ENCODE measurements at regions not wholly inside any gene's neighbourhood (a gene's known extent, or its start where the extent isn't known, plus 50 kb on each side); places are given as distances from the start of the nearest gene placed in this dataset.
"Not testable (repeated sequence)": the region's sequence is repeated elsewhere in the genome, so short reads cannot be mapped to it uniquely, and the experiment has no call there.

DNA sequence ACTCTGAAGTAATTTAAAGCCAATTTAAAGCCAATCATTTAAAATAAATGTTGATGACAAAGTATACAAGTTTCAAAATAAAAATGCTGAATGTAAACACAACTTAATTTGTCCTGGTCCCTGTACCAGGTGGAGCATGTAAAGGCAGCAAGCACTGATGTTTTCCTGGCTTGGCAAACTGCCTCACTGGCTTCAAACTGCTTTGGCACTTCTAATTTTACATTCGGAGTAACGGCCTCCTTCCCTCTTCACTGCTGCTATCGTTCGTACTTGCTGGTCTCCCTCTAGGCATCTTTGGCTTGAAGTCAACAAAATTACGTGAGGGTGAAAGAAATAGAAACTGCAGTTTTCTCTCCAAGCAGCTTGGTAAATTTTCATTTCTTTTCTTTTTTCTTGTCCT, 287.9 kb downstream of the LTN1 start:
- DNase-seq (ENCODE audit: low read depth in 2 of 2) = no peak

DNA sequence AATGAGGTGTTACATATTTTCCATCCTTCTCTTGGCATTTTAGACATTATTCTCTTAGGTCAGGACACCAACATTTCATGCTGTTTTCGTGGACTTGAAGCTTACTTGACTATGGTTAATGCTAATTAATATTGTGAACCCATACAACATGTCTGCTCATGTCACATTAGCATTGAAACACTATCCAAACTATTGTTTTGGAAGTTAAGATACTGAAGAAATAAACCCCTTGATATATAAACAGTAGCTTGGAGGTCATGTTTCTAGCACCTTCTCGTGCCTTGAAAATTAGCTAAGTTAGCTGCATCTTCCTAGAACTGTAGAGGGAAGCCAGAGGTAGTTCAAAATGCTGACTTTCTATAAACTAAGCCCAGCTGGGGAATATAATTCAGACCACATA, 288.8 kb downstream of the LTN1 start:
- DNase-seq (ENCODE audit: low read depth in 2 of 2) = no peak

DNA sequence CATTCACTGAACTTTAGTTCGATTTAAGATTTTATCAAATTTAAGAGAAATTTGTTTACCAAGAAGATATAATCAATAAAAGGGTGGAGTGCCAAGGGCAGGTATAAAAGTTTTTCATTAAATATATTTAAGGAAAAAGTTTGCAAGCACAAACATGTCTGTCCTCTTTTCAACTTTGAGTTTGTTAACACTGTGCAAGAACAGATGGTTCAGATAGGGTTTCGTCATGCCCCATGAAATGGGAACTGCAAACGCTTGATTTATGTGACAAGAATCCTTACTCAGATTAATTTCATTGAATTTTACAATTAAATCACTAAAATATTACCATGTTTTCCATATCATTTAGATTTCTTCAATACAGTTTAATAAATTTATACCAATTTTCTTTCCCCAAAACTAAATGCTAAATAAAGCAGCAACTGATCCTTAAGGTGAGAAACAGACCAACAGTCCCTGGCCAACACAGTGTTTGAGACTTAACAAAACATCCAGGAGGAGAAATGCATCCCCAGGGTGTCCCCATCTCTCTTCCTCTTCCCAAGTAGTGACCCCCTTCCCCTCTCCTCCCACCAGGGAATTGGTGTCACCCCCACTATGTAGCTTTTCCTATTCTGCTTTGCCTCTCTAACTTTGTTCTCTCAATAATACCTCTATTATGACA, 292.9 kb downstream of the LTN1 start:
- no peak for DNase-seq (ENCODE audit: low read depth in 2 of 2)

DNA sequence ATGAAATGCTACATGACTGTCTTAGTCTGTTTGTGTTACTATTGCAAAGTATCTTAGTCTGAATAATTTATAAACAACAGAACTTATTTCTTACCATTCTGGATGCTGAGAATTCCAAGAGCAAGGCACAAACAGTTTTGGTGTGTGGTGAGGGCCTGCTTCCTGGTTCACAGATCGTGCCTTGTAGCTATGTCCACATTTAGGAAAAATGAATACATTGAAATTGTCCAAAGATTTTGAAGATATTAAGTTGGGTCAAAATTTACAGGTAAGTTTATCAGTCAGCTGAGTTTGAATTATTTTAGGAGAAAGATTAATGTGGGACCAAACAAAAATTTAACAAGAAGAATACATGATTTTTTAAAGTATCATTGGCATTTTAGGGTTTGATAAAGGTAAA, 293.5 kb downstream of the LTN1 start:
- no peak for DNase-seq (ENCODE audit: low read depth in 2 of 2)

DNA sequence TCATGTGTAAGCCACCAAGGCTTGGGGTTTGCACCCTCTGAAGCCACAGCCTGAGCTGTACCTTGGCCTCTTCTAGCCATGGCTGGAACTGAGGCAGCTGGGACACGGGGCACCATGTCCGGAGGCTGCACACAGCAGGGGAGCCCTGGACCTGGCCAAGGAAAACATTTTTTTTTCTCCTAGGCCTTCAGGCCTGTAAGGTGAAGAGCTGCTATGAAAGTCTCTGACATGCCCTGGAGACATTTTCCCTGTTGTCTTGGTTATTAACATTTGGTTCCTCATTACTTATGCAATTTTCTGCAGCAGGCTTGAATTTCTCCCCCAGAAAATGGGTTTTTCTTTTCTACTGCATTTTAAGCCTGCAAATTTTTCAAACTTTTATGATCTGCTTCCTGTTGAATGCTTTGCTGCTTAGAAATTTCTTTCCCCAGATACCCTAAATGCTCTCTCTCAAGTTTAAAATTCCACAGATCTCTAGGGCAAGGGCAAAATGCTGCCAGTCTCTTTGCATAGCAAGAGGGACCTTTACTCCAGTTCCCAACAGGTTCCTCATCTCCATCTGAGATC, 295.8 kb downstream of the LTN1 start:
- no peak for DNase-seq (ENCODE audit: low read depth in 2 of 2)

DNA sequence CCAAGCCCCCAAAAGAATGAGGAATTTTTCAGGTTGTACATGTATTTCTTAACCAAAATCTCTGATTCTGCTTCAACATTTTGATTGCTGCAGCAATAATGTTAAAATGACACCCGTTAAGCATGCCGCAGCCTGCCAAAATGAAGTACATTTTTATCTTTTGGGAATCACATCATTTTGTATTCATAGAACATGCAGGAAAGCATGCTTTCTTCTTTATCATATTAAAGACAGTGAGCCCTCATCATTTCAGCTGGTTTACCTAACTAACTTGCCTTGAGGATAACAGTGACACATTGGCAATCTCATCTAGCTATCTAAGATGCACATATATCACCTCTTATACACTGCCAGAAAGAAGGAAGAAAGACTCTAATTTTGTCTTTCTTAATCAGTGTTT, 299.2 kb downstream of the LTN1 start:
- DNase-seq (ENCODE audit: low read depth in 2 of 2) = no peak

DNA sequence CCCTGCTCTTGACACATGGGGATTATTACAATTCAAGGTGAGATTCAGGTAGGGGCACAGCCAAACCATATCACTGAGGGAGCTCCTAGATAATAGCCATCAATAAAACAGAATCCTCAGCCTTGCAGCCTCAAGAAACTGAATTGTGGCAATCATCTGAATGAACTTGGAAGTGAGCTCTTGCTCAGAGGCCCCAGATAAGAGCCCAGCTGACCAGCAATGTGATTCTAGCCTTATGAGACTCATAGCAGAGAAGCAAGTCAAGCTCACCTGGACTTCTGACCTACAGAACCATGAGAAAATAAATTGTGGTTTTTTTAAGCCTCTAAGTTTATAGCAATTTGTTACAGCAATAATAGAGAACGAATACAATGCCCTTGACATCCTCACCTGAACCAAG, 302.5 kb downstream of the LTN1 start:
- no peak for DNase-seq (ENCODE audit: low read depth in 2 of 2)

DNA sequence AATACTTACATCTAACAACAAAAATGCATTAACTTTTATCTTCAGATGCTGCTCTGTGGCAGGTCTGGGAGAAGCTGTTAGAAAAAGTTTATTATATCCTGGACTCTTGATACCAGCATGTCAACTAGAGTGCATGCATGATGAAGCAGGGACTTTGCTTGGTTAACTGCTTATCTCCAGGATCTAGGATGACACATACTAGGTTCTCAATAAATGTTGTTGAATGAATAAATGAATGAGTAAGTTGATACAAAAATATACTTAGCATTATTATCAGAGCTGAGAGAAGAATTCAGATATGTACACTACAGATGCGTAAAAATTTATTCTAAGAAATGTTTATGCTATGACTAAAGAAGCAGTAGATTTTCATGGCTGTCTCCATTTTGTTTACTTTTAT, 304.3 kb downstream of the LTN1 start:
- DNase-seq (ENCODE audit: low read depth in 2 of 2) = no peak

DNA sequence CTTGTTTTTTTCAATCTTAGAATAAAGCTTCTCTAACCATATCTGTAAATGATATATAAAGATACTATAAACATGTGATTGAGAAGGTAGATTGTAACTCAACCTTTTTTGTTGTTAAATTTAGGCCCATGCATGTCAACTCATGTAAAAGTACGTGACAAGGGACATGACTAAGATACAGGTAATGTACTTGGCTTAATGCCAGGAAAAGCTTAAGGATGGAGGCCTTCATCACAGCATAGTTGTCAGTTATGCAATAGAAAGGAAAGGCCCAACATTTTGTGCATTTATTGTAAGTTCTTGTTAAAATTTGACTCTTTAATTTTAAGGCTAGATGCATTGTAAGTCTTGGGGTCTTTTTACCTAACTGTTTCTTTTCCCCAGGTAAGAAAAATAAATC, 305.1 kb downstream of the LTN1 start:
- DNase-seq (ENCODE audit: low read depth in 2 of 2) = no peak

DNA sequence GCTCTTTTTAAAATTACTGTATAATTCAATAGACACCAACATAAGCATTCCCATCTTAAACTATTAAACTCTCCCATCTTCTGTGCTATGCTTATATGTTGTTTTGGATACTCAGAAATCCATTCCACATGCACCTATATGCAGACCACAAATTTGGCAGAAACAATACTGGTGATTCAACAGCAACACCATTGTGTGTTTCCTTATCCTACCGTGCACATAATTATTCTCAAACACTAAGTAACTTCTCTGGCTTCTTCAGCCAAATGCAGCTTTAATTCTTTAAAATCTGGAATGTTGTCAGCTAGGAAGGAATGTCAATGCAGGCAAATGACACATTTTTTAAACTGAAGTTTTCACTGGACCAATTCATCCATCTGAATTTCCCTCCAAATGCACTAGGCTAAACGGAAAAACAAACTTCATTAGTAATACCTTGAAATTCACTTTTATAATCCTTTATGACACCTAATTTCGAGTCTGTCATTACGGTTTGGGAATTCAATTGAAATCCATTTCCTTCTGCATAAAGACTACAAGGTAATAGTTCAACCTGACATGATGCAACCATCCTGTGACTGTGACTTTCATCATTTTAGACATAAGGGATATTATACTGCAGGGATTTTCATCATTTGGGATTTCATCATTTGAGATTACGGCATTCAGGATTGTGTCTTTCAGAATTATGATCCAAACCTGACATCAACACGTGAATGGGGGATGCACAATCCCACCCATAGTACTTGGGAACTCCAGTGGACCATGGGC, 308.5 kb downstream of the LTN1 start:
- DNase-seq (ENCODE audit: low read depth in 2 of 2) = no peak

DNA sequence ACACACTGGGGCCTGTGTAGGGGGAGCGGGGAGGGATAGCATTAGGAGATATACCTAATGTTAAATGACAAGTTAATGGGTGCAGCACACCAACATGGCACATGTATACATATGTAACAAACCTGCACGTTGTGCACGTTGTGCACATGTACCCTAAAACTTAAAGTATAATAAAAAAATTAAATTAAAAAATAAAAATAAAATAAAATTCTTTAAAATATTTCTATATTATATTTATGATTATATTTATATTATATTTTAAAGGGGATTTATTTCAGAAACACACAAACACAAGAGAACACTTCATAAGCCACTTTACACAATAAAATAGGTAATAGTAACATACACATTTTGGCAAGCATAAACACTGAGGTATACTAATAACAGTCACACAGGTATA, 309.8 kb downstream of the LTN1 start:
- not testable (repeated sequence) for DNase-seq (ENCODE audit: low read depth in 2 of 2)

DNA sequence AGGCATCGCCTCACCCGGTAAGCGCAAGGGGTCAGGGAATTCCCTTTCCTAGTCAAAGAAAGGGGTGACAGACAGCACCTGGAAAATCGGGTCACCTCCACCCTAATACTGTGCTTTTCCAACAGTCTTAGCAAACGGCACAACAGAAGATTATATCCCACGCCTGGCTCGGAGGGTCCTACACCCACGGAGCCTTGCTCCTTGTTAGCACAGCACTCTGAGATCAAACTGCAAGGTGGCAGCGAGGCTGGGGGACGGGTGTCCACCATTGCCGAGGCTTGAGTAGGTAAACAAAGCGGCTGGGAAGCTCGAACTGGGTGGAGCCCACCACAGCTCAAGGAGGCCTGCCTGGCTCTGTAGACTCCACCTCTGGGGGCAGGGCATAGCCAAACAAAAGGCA, 315.6 kb downstream of the LTN1 start:
- not testable (repeated sequence) for DNase-seq (ENCODE audit: low read depth in 2 of 2)

DNA sequence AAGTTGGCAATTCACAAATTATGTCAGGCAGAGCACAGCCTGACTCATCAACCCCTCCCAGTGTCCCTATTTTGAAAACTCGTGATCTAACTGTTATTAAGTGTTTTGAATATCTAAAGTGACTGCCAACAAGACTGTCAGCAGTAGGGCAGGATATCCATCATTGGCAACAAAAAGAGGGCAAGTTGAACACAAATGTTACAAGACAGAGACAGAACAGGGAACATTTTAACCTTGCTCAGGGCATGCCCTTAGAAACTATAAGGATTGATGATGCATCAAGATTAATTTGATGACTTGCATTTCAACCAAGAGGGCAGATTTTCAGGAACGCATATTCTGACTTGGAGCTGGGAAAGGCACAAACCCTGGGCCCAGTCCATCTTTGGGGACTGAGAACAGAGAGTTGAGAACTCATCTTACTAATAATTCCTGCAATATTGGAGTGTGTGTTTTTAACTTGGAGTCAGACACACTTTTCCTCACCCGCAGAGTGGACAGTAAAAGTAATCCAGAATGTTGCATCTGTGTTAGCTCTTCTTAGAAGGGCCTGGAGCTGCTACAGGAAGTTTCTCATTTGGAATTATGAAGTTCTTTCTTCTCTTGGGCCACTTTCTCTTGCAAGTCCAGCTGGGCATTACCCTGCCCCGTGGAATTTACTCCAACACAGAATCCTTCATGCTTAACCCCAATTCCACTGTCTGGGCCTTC, 317.2 kb downstream of the LTN1 start:
- no peak for DNase-seq (ENCODE audit: low read depth in 2 of 2)

DNA sequence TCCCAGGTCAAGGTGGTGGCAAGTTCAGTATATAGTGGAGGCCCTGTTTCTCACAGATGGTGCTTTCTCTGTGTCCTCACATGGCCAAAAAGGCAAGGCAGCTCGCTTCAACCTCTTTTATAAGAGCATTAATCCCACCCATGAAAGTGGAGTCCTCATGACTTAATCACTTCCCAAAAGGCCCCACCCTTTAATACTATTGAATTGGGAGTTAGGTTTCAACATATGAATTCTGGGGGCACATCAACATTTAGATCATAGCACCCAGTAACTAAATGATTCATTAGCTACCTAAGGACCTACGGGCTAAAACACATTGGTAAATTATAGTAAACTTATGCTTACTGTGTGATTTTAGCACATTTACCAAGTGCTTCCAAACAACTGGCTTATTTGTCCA, 317.9 kb downstream of the LTN1 start:
- DNase-seq (ENCODE audit: low read depth in 2 of 2) = no peak

DNA sequence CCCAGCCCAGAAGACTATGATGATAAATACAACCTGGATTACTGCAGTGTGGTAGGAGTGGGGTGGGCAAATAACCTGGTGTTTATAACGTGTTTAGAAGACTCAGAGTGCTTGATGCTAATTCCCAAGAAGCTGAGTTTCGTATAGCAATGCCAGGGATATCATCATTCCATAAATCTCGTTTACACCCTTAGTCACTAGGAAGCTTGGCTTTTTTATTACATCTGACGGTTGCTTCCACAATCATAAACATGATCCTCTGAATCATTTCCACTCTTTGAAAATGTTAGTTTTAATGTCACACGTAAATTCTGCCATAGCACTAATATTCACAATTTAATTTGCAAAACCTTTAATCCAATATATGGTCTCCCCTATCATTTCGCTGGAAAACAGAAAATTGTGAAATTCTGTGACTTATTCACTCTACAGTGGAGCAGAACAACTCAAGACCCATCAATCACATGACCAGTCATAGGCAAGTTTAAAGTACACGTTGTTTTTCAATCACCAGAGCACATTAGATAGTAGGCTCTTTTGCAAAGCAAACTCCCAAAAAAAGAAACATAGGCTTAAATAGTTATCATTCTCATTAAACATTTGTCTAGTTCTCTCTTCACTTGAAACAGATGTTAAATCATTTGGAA, 321.0 kb downstream of the LTN1 start:
- DNase-seq (ENCODE audit: low read depth in 2 of 2) = no peak

DNA sequence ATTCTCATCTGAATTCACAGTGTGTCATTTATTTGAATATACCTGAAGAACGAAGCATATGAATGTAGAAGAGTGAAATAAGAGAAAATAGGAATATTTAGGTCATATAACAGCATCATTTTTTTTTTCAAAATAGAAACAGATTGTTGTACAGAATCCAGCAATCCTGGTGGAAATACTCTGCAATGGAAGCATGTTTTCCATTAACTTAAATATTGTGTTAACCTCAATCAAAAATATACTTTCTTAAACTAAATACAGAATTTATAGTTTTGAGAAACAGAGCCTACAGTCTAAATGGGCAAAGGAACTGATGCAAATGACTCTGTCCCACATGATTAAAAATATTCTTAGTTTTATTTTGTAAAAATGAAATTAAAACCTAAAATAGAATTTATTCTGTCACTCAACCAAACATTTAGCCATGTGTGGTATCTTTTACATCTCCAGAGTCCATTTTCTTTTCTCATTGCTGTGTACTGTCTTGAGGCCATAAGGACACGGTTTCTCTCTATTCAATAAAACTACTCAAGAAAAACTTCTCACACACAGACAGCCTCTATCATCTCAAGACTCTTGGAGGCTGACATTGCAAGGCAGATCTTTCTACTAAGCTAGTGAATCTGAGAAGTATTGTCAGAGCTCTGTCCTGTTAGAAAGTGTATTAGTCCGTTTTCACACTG, 322.6 kb downstream of the LTN1 start:
- DNase-seq (ENCODE audit: low read depth in 2 of 2) = no peak

DNA sequence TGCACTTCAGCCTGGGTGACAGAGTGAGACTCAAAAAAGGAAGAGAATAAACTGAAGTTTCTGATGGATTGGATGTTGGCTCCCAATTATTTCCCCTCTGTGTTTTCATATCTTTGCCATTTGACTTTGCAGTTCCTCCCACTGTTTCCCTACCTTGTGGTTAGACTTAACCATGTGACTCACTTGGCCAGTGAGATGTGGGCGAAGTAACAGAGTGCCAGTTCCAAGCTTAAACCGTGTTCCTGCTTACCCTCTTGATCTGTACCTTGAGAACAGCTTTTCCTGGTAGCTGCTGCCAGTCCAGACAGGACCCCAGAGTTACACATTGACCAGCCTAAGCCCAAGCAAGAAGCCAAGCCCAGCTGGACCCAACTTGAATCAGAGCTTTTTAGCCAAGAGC, 323.4 kb downstream of the LTN1 start:
- no peak for DNase-seq (ENCODE audit: low read depth in 2 of 2)

DNA sequence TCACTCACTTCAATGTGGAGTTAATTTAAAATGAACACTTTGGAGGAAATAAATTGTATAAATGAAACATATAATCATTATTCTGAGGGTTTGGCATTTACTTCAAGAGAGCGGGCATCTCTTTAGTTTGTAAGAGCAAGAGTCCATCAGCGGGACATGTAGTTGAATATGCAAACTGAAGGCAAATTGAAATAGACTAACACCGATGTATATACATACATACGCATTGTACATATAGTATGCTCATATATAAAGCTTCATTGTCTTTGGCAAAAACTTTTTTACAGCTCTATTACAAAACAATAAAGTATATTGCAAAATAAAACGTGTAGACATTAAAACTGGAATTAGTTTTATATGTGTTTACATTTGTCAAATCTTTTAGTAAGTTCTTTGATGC, 328.9 kb downstream of the LTN1 start:
- DNase-seq (ENCODE audit: low read depth in 2 of 2) = no peak

DNA sequence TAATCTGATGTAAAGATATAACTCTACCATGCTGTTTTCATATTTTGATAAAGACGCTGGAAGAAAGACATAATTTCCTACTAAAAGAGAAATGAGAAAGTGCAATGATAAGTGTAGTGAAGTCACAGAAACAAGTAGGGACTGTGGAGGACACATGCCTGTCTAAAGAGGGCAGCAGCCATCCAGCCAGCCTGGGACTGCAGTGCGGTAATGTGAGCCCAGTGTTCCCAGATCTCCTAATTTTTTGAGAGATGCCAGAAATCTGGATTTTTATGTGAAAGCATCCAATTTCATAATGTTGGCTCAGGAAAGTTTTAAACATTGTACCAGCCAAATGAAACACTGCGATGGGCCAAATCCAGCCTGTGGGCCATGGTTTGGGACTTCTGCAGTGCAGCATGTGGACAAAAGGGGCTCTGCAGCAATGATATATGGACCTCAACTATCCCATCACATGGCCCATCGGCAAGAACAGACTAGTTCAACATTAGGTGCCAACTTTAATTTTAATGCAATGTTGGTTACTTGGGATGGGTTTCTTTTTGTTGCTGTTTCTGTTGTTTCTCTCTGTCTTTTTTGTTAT, 329.5 kb downstream of the LTN1 start:
- DNase-seq (ENCODE audit: low read depth in 2 of 2) = no peak

DNA sequence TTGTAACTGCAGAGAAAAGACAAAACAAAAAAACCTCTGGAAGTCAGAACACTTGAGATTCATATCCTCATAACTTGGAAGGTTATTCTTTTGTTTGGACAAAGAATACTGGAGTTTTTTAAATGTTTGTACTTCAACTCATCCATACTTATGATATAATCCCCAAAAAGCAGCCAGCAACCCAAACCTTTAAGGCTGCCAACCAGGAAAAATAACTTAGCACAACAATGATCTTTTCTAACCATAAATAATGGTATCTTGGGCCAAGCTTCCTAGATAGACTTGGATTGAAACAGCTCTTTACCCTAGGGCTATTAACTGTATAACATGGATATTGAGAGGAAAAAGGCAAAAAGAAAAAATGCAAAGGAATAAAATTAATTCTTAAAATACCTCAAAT, 335.1 kb downstream of the LTN1 start:
- no peak for DNase-seq (ENCODE audit: low read depth in 2 of 2)

DNA sequence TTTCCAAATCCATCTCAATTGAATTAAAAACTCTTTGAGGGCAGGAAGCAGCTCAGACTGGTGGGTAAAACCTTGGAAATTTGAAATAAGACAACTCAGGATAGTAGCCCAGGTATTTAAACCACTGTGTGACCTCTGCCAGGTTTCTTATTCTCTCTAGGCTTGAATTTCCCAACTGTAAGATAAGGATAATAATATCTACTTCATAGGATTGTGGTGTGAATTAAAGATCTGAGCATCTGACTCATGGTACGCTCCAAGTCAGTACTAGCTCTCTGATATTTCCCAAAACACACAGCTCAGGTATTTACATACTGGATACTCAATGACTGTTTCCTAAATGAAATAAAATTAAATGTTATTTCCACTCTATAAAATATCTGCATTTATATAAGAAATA, 337.2 kb downstream of the LTN1 start:
- no peak for DNase-seq (ENCODE audit: low read depth in 2 of 2)

All from stimulated activated CD8-positive, alpha-beta memory T cell treated with anti-CD3 and anti-CD28 coated beads, Interleukin-7, amount 100 ng/mL, for 4 hours (primary cell).